Pancreas (tissue), 10 donors: ENCODE measurements at regions not wholly inside any gene's neighbourhood (a gene's known extent, or its start where the extent isn't known, plus 50 kb on each side); places are given as distances from the start of the nearest gene placed in this dataset.

Experiments
- ATAC-seq, 4 donors: fragments of 200-7000 bp; cut with Tn5 transposase; one replicate each; pipeline versions ENCODE4 v1.8.0 to v1.9.1; 2020; ENCODE audit warnings: mild to moderate bottlenecking in 4 of 4, moderate library complexity in 4 of 4
- DNase-seq, 6 donors: peaks; one replicate each; pipeline ENCODE4 v3.0.0-alpha.2; 2020
- FAIRE-seq: peaks from 2 replicates; lab custom pipeline; 2012; peaks lifted over from hg19 to GRCh38; lab: Jason Lieb, UNC
- H3K27ac ChIP-seq, 4 donors: fragments of 200-600 bp; sonication (generic); 1 replicate in 3 of 4; 2 replicates in 1 of 4; pipeline versions ENCODE4 v1.5.0 to v1.8.0; 2020
- H3K27me3 ChIP-seq, 4 donors: fragments of 200-600 bp; one replicate each; pipeline ENCODE4 v1.8.0; 2021
- H3K36me3 ChIP-seq, 3 donors: fragments of 200-600 bp; sonication (generic) in 1 of 3; one replicate each; pipeline versions ENCODE4 v1.5.0 to v1.8.0; 2020 to 2021
- H3K4me1 ChIP-seq, 3 donors: fragments of 200-600 bp; one replicate each; pipeline ENCODE4 v1.8.0; 2021
- H3K4me3 ChIP-seq, 4 donors: fragments of 200-600 bp; sonication (generic) in 2 of 4; one replicate each; pipeline versions ENCODE4 v1.5.0 to v1.8.0; 2020 to 2021
- H3K9me3 ChIP-seq, 4 donors: fragments of 200-600 bp; one replicate each; pipeline ENCODE4 v1.8.0; 2021
- WGBS, 2 donors: extraction: QIAGEN DNeasy Blood & Tissue Kit; methylation state at CpG; one replicate each; pipeline ENCODE4 v1.1.7; 2013; 5-methylcytosine and 5-hydroxymethylcytosine counted together
- intact Hi-C, 3 donors: fragments of 100-400 bp; cut with DNase I; formaldehyde crosslinking; loops; one replicate each; pipeline versions ENCODE4 v1.11.1 to v1.14.2; 2022
- TF ChIP-seq, protein P1 (sequence below), 4 donors: fragments of 200-600 bp; sonication (generic) in 3 of 4; IDR thresholded peaks; one replicate each; pipeline versions ENCODE4 v1.5.0 to v1.8.0; 2021; ENCODE audit warnings: antibody characterized with exemption in 4 of 4
- donor health status: healthy with polysubstance abuse.
- donor health status: DM: no; HTN: no; CAD: no; lungs with moderate emphysema.
- donor health status: DM: no; HTN: no; CAD: no.
- donor health status: control.
- donor health status: control.
- donor health status: Bipolar disorder and iron deficiency.
- donor health status: DM: yes; HTN: yes; CAD: no.
- donor health status: DM: no; HTN: no; CAD: no.
- donor health status: DM: no; HTN: no; CAD: no.
- donor health status: DM: yes; HTN: yes; CAD: no.

DNA sequence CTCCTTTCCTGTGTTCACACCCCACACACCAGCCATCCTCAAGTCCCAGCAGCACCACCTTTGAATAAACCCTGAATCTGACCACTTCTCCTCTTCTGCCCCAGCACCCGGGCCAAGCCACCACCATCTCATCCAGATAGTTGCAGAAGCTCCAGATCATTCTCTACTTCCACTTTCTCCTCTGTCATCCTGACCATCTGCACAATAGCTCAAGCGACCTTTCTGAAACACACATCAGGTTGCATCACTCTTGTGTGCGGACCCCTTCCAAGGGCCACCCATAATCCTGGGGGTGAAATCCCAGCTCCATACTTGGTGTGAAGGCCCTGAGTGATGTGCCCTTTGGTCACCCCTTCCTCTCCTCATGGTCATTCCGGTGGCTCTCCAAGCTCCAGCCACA, 187.4 kb upstream of the GALNT17 start:
- 55 to 59% methylated on average over 4 of the region's 4 CpGs for WGBS, 2 donors
- Histone ChIP-seq H3K4me3 (no peak overlapping the region), H3K9me3 (no peaks in the 10 kb centered on the region), H3K4me1 (no peaks in the 10 kb centered on the region), H3K36me3 (no peaks in the 10 kb centered on the region), H3K27ac (no peak overlapping the region), H3K27me3 (no peaks in the 10 kb centered on the region)
- DNase-seq (no peak), ATAC-seq (no peak), FAIRE-seq (no peak)
- TF ChIP-seq, protein P1, sequence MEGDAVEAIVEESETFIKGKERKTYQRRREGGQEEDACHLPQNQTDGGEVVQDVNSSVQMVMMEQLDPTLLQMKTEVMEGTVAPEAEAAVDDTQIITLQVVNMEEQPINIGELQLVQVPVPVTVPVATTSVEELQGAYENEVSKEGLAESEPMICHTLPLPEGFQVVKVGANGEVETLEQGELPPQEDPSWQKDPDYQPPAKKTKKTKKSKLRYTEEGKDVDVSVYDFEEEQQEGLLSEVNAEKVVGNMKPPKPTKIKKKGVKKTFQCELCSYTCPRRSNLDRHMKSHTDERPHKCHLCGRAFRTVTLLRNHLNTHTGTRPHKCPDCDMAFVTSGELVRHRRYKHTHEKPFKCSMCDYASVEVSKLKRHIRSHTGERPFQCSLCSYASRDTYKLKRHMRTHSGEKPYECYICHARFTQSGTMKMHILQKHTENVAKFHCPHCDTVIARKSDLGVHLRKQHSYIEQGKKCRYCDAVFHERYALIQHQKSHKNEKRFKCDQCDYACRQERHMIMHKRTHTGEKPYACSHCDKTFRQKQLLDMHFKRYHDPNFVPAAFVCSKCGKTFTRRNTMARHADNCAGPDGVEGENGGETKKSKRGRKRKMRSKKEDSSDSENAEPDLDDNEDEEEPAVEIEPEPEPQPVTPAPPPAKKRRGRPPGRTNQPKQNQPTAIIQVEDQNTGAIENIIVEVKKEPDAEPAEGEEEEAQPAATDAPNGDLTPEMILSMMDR (IDR thresholded peaks at IDR 0.05), result no peak
- intact Hi-C loops, result no loop called here

DNA sequence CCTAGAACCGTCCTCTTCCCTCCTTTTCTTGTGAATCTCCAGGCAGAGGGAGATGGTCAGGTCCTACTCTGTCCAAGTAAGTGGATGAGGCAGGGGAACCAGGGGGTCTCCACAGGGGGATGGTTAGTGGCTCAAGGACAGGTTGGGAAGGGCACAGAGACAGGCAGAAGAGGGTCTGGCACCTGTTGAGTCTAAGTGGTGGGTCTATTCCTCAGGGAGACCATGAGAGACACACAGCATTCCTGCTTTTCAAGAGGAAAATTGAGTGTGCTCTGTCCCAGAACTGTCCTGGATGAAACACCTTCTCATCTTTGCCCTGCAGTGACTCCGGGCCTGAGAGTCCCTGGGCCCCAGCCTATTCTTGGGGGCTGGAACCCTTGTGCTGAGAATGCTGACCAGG, 184.8 kb upstream of the GALNT17 start:
- H3K36me3 ChIP-seq, result no peaks in the 10 kb centered on the region

DNA sequence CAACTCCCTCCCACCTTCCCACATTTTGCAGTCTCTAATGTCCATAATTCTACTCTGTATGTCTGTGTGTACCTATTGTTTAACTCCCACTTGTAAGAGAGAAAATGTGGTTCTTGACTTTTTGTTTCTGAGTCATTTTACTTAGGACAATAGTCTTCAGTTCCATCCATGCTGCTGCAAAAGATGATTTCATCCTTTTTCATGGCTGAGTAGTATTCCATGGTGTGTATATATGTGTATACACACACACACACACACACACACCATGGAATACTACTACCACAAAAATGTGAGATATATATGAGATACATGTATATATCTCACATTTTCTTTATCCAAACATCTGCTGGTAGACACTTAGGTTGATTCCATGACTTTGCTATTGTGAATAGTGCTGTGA, 182.1 kb upstream of the GALNT17 start:
- DNase-seq (no peak), ATAC-seq (no peak), FAIRE-seq (no peak)
- H3K4me1 ChIP-seq, result no peaks in the 10 kb centered on the region
- intact Hi-C loops, result no loop called here
- no peaks in the 10 kb centered on the region for H3K9me3 ChIP-seq
- no peaks in the 10 kb centered on the region for H3K27me3 ChIP-seq
- H3K36me3 ChIP-seq, result no peaks in the 10 kb centered on the region
- TF ChIP-seq, protein P1 (IDR thresholded peaks at IDR 0.05), result no peak
- H3K4me3 ChIP-seq, result no peak overlapping the region
- H3K27ac ChIP-seq, result no peak overlapping the region

More for the DNA sequence above, 184.8 kb upstream of the GALNT17 start:
- no peak overlapping the region for H3K4me3 ChIP-seq
- no peak overlapping the region for H3K27ac ChIP-seq
- no peaks in the 10 kb centered on the region for H3K27me3 ChIP-seq
- no peaks in the 10 kb centered on the region for H3K4me1 ChIP-seq
- no peak for FAIRE-seq
- no peak for ATAC-seq
- no peaks in the 10 kb centered on the region for H3K9me3 ChIP-seq
- intact Hi-C loops, result no loop called here
- DNase-seq, result no peak
- TF ChIP-seq, protein P1 (IDR thresholded peaks at IDR 0.05), result no peak
- 60 to 64% methylated on average over 2 of the region's 2 CpGs for WGBS, 2 donors

DNA sequence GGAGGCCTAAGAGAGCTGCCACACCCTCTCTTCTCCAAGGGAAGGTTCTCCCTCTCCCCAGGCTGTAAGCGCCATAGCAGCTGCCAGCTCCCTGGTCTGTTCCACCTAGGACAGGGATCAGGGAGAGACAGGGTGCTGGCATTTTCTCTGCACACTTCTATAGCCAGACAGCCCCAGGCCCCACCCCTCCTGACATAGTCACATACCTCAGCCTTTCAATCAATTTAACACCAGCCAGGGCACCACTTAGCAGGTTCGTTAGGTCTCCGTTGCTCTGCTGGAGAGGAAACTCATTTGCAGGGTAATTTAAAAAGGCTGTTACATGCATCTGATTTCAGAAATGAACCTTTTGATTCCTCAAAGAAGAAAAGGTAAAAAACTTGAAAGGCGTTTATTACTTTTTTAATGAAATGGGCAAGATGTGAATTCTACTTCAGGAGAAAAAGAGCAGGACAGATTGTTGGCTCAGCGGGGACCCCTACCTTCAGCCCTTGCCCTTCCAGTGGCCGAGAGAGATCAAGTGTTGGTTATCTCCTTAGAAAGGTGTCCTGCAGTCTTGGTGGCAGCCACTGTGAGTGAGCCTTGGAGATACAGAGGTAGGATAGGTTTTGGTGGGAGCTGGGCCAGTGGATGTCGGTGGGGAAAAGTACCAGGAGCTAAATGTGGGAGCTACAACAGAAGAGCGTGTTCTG, 180.5 kb upstream of the GALNT17 start:
- FAIRE-seq (no peak), ATAC-seq (no peak), DNase-seq (no peak)
- Histone ChIP-seq H3K4me1 (no peaks in the 10 kb centered on the region), H3K27me3 (no peaks in the 10 kb centered on the region), H3K27ac (no peak overlapping the region), H3K9me3 (no peaks in the 10 kb centered on the region), H3K4me3 (no peak overlapping the region), H3K36me3 (no peaks in the 10 kb centered on the region)
- intact Hi-C loops, result no loop called here
- TF ChIP-seq, protein P1 (IDR thresholded peaks at IDR 0.05), result no peak
- WGBS, 2 donors, result 74 to 75% methylated on average over 8 of the region's 8 CpGs

DNA sequence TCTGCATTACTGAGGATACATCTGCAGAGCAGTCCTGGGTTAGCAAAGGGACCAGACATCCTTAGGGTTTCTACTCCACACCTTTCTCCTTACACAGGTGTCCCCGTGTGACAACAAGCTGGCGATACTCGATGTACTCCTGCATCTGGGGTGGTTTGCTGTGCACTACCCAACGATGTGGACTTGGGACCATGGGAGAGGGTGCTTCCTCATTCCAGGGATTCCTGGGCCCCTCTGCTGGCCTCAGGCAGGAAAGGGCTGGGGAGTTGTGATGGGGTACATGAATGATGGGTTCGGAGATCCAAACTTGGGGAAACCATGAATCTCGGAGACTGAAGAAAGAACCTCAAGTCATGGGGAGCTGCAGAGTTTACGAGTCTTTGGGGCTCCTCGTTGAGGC, 179.6 kb upstream of the GALNT17 start:
- TF ChIP-seq, protein P1 (IDR thresholded peaks at IDR 0.05), result no peak
- WGBS, 2 donors, result 81 to 86% methylated on average over 8 of the region's 8 CpGs
- DNase-seq, result no peak
- H3K4me1 ChIP-seq, result no peaks in the 10 kb centered on the region
- no peak for ATAC-seq
- no peak for FAIRE-seq
- H3K27me3 ChIP-seq, result no peaks in the 10 kb centered on the region
- no peaks in the 10 kb centered on the region for H3K36me3 ChIP-seq
- no peak overlapping the region for H3K4me3 ChIP-seq
- intact Hi-C loops, result no loop called here
- H3K9me3 ChIP-seq, result no peaks in the 10 kb centered on the region
- H3K27ac ChIP-seq, result no peak overlapping the region
